Bronchial epithelial cell (primary cell): ENCODE measurements at regions not wholly inside any gene's neighbourhood (a gene's known extent, or its start where the extent isn't known, plus 50 kb on each side); places are given as distances from the start of the nearest gene placed in this dataset.

Experiments used
- DNase-seq: peaks from one replicate; pipeline ENCODE4 v3.0.0-alpha.2; 2010; ENCODE audit warnings: low read depth
- FAIRE-seq: peaks from 2 replicates; lab custom pipeline; 2011; peaks lifted over from hg19 to GRCh38; lab: Jason Lieb, UNC
- H3K27me3 ChIP-seq: 2 replicates; pipeline ENCODE4 v1.5.1; 2011; ENCODE audit warnings: low read length; ENCODE audit not compliant: control insufficient read depth, insufficient read depth
- H3K36me3 ChIP-seq: 2 replicates; pipeline ENCODE4 v1.5.1; 2011; ENCODE audit warnings: low read length; ENCODE audit not compliant: control insufficient read depth, insufficient read depth
- H3K4me3 ChIP-seq: 2 replicates; pipeline ENCODE4 v1.5.1; 2011; ENCODE audit warnings: mild to moderate bottlenecking, low read depth, low read length, control low read depth
- CTCF ChIP-seq: IDR thresholded peaks from 2 replicates; pipeline ENCODE4 v1.5.1; 2011; ENCODE audit warnings: mild to moderate bottlenecking, moderate library complexity, low read length, control low read depth, inconsistent platforms; ENCODE audit not compliant: insufficient read depth, severe bottlenecking

DNA sequence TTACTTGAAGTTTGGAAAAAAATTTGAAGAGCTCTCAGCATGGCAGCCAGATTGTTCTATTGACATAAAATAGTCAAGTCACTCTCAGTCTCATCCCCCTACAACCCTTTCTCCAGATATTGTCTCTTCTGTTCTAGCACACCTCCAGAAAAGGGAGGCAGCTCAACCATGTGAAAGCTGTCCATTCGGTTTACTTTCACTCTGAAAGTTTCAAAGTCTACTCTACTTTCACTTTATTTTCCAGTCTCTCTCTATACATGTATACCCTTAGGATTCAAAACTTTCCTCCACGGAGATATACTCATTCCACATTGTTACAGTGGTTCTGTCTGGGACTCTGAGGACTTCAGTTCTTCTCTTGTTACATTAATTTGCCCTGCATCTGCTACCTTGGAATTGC lies 111.0 kb upstream of the STAC start:
- Histone ChIP-seq H3K27me3 (no peaks in the 10 kb centered on the region), H3K4me3 (no peak overlapping the region), H3K36me3 (no peaks in the 10 kb centered on the region)
- no peak for TF ChIP-seq CTCF
- DNase-seq (no peak), FAIRE-seq (no peak)

DNA sequence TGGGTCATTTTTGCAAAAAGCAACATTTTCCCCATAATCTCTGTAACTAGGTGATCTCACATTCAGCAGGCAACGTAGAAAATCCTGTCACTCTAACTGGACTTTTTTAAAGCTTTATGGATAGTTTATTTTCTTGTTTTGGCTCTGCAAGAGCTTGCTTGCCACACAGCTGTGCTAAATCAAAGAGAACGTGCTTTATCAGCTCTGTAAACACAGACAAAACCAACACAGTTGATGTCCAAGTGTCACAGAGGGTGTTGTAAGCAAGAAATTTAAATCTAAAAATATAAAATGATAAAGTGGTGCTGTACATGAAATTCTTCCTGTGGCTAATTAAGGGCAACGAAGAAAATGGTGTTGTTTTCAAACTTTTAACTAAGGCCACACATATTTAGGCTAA lies 97.5 kb upstream of the STAC start:
- no peak for FAIRE-seq
- no peak overlapping the region for H3K4me3 ChIP-seq
- H3K36me3 ChIP-seq, result no peaks in the 10 kb centered on the region
- no peak for TF ChIP-seq CTCF
- H3K27me3 ChIP-seq, result no peaks in the 10 kb centered on the region
- DNase-seq, result no peak

DNA sequence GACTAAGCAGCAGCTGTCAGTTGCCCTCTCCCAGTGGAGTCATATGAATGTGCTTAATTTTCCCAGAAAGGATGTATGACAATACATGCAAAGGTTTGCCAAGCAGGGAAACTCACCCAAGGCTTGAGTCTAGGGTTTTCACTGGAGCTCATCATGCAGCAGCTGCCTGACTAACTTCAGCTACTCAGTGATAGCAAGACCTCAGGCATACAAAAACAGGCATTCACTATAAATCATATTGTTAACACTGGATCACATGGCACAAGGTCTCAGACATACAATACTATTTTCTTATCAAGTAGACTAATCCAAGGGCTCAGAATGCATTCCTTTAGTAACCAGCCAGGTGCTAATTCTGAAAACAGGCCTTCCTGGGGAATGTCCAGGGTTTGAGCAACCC lies 85.0 kb upstream of the STAC start:
- no peak overlapping the region for H3K4me3 ChIP-seq
- no peak for TF ChIP-seq CTCF
- FAIRE-seq, result no peak

GRCh38 chr3:36297195-36297594 lies 83.1 kb upstream of the STAC start:
- no peak overlapping the region for H3K4me3 ChIP-seq
- no peak for TF ChIP-seq CTCF
- FAIRE-seq, result no peak

More for the DNA sequence above, 85.0 kb upstream of the STAC start:
- H3K36me3 ChIP-seq, result no peaks in the 10 kb centered on the region
- DNase-seq, result no peak
- H3K27me3 ChIP-seq, result no peaks in the 10 kb centered on the region

DNA sequence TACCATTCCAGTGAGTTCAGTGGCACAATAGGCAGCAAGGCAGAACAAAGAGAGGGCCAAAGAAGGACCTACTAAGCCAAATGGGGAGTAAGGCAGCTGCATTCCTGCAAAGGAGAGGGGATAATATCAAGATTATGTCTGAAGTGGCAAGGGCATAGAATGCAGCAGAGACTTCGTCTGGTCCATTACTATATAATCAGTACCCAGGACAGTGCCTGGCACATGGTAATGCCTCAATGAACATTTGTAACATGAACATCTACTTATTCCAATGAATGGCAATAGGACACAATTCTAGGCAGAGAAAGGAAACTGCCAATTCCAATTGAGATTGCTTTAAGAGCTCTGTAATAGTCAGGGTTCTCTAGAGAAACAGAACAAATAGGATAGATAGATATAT lies 82.1 kb upstream of the STAC start:
- no peak for DNase-seq
- TF ChIP-seq CTCF, result no peak
- FAIRE-seq, result no peak

More at GRCh38 chr3:36297195-36297594, 83.1 kb upstream of the STAC start:
- Histone ChIP-seq H3K36me3 (no peaks in the 10 kb centered on the region), H3K27me3 (no peaks in the 10 kb centered on the region)
- no peak for DNase-seq

DNA sequence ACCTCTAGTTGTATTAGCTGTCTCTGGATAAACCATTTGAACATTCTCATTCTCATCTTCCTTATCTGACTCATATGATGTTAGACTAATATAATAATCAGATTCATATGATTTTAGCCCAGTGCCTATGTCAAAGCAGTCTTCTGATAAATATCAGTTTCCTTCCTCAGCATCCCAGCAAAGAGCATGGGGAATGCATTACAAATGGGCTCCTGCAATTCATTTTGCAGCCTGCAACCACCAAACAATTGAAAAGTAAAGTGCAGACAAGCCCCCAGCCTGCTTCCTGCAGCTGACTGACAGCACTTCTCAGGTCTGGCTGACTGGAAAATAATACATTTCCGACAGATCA lies 78.2 kb upstream of the STAC start:
- FAIRE-seq, result no peak
- Histone ChIP-seq H3K36me3 (no peaks in the 10 kb centered on the region), H3K27me3 (no peaks in the 10 kb centered on the region), H3K4me3 (no peak overlapping the region)
- no peak for DNase-seq
- TF ChIP-seq CTCF, result no peak

More for the DNA sequence above, 82.1 kb upstream of the STAC start:
- no peak overlapping the region for H3K4me3 ChIP-seq
- no peaks in the 10 kb centered on the region for H3K36me3 ChIP-seq
- no peaks in the 10 kb centered on the region for H3K27me3 ChIP-seq
